ENCODE measurements at regions not wholly inside any gene's neighbourhood (a gene's known extent, or its start where the extent isn't known, plus 50 kb on each side); places are given as distances from the start of the nearest gene placed in this dataset.

DNA sequence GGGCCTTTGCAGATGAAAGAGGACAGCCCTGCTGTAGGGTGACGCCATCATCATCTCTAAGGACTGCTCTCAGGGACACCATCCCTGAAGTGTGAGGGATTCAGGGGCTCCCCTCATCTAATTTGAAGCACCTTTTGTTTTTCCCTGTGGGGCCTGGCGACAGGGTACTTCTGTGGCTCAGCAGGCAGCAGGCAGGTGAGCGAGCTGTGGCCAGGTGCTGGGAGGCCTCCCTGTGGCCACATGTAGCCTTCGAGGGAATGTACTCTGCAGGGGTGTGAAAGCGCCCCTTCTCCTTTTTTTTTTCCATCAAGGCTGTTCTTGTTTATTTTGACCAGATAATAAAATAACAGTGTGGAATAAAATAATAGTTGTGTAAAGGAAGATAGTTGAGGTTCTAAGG lies 118.2 kb upstream of the DPP6 start:
- H3K9me3 Mint-ChIP-seq (ENCODE audit: unreplicated experiment), result peaks cover 19% of the 10 kb centered on the region
- no peaks in the 10 kb centered on the region for H3K27me3 Mint-ChIP-seq (ENCODE audit: insufficient read depth, unreplicated experiment)
- CTCF ChIA-PET, result no interaction called here
- POLR2A ChIA-PET, result no interaction called here
- intact Hi-C loops (cut with micrococcal nuclease), result no loop called here
- H3K4me3 Mint-ChIP-seq (ENCODE audit: unreplicated experiment), result no peak overlapping the region
- no peaks in the 10 kb centered on the region for H3K4me1 Mint-ChIP-seq (ENCODE audit: insufficient read depth, unreplicated experiment)
- no peaks in the 10 kb centered on the region for H3K36me3 Mint-ChIP-seq (ENCODE audit: insufficient read depth, unreplicated experiment)
- TF ChIP-seq CTCF (IDR thresholded peaks at IDR 0.05; ENCODE audit: unreplicated experiment), result no peak
- H3K27ac Mint-ChIP-seq (ENCODE audit: low read depth, unreplicated experiment), result no peak overlapping the region
- no peak for DNase-seq (ENCODE audit: unreplicated experiment)
- BruUV-seq (replicated peaks), result no TSS peak

DNA sequence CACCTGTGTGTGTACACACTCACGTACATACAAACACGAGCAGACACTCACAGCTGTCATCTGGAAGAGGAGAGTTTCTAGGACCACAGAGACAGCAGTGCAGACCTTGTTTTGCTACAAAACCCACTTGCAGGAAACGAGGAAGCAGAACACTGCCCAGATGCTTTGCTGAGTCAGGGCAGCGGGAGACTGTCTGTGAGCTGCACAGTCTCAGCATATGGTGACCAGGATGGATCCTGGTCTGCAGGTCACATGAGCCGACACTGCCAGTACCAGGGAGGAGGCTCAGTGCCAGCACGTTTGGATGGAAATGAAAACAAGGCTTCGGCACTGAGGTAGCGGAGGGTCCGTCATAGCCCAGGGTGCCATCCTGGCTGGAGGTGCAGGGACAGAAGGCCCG lies 117.6 kb upstream of the DPP6 start:
- Mint-ChIP-seq H3K9me3 (ENCODE audit: unreplicated experiment) (peaks cover 14% of the 10 kb centered on the region), H3K27ac (ENCODE audit: low read depth, unreplicated experiment) (no peak overlapping the region), H3K27me3 (ENCODE audit: insufficient read depth, unreplicated experiment) (no peaks in the 10 kb centered on the region), H3K36me3 (ENCODE audit: insufficient read depth, unreplicated experiment) (no peaks in the 10 kb centered on the region), H3K4me1 (ENCODE audit: insufficient read depth, unreplicated experiment) (no peaks in the 10 kb centered on the region), H3K4me3 (ENCODE audit: unreplicated experiment) (no peak overlapping the region)
- no peak for DNase-seq (ENCODE audit: unreplicated experiment)
- intact Hi-C loops (cut with micrococcal nuclease), result no loop called here
- CTCF ChIA-PET, result no interaction called here
- no TSS peak for BruUV-seq (replicated peaks)
- POLR2A ChIA-PET, result no interaction called here
- TF ChIP-seq CTCF (IDR thresholded peaks at IDR 0.05; ENCODE audit: unreplicated experiment), result no peak

DNA sequence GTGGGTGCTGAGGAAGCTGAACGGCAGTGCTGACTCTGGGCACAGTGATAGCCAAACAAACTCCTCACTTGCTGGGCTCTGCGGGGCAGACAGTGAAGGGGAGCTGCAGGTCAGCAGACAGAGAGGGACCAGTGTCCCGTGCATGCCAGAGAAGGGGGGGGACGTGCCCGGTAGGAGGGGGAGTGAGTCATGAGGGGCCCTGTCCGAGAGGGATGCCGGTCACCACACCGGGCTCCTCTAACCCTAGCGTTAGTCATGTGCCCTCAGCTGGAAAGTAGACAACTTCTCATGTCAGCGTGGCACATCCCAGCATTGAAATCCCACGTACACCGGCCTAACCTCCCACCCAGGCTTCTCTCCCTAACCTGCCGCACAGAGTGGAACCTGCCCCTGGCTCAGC lies 117.1 kb upstream of the DPP6 start:
- BruUV-seq (replicated peaks), result no TSS peak
- POLR2A ChIA-PET, result no interaction called here
- intact Hi-C loops (cut with micrococcal nuclease), result no loop called here
- Mint-ChIP-seq H3K27ac (ENCODE audit: low read depth, unreplicated experiment) (no peak overlapping the region), H3K36me3 (ENCODE audit: insufficient read depth, unreplicated experiment) (no peaks in the 10 kb centered on the region), H3K4me3 (ENCODE audit: unreplicated experiment) (no peak overlapping the region), H3K27me3 (ENCODE audit: insufficient read depth, unreplicated experiment) (no peaks in the 10 kb centered on the region), H3K4me1 (ENCODE audit: insufficient read depth, unreplicated experiment) (no peaks in the 10 kb centered on the region), H3K9me3 (ENCODE audit: unreplicated experiment) (peaks cover 14% of the 10 kb centered on the region)
- CTCF ChIA-PET, result no interaction called here
- no peak for TF ChIP-seq CTCF (IDR thresholded peaks at IDR 0.05; ENCODE audit: unreplicated experiment)
- no peak for DNase-seq (ENCODE audit: unreplicated experiment)

GRCh38 chr7:153938451-153938850 lies 113.7 kb upstream of the DPP6 start:
- Mint-ChIP-seq H3K36me3 (ENCODE audit: insufficient read depth, unreplicated experiment) (no peaks in the 10 kb centered on the region), H3K27me3 (ENCODE audit: insufficient read depth, unreplicated experiment) (no peaks in the 10 kb centered on the region), H3K27ac (ENCODE audit: low read depth, unreplicated experiment) (no peak overlapping the region), H3K4me3 (ENCODE audit: unreplicated experiment) (no peak overlapping the region), H3K9me3 (ENCODE audit: unreplicated experiment) (peaks cover 5% of the 10 kb centered on the region), H3K4me1 (ENCODE audit: insufficient read depth, unreplicated experiment) (no peaks in the 10 kb centered on the region)
- ChIA-PET CTCF (no interaction called here), POLR2A (no interaction called here)
- no TSS peak for BruUV-seq (replicated peaks)
- intact Hi-C loops (cut with micrococcal nuclease), result no loop called here
- no peak for DNase-seq (ENCODE audit: unreplicated experiment)
- no peak for TF ChIP-seq CTCF (IDR thresholded peaks at IDR 0.05; ENCODE audit: unreplicated experiment)
